HUES64 (cell line): ENCODE measurements at regions not wholly inside any gene's neighbourhood (a gene's known extent, or its start where the extent isn't known, plus 50 kb on each side); places are given as distances from the start of the nearest gene placed in this dataset.

Source experiments
- H3K27ac ChIP-seq: 2 replicates; pipeline ENCODE4 v1.7.0; 2013; ENCODE audit warnings: low read depth, low read length, inconsistent platforms
- H3K27me3 ChIP-seq: 2 replicates; pipeline ENCODE4 v1.6.1; 2013; ENCODE audit warnings: mild to moderate bottlenecking, low read length; ENCODE audit not compliant: insufficient read depth
- H3K36me3 ChIP-seq: 2 replicates; pipeline ENCODE4 v1.6.1; 2013; ENCODE audit warnings: mild to moderate bottlenecking, low read length; ENCODE audit not compliant: insufficient read depth
- H3K4me1 ChIP-seq: 2 replicates; pipeline ENCODE4 v1.6.1; 2013; ENCODE audit warnings: mild to moderate bottlenecking, low read length, moderate library complexity; ENCODE audit not compliant: insufficient read depth
- H3K4me3 ChIP-seq: 2 replicates; pipeline ENCODE4 v1.5.1; 2013; ENCODE audit warnings: mild to moderate bottlenecking, low read length, moderate library complexity
- H3K9ac ChIP-seq: 2 replicates; pipeline ENCODE4 v1.6.1; 2013; ENCODE audit warnings: mild to moderate bottlenecking, low read depth, low read length
- H3K9me3 ChIP-seq: 2 replicates; pipeline ENCODE4 v1.6.1; 2013; ENCODE audit warnings: low read depth, low read length; ENCODE audit not compliant: insufficient read depth
- WGBS: fragments of 150-250, 120-280 bp; methylation state at CpG from one replicate; pipeline ENCODE4 v1.1.7; 2013; ENCODE audit warnings: missing lambda C conversion rate; 5-methylcytosine and 5-hydroxymethylcytosine counted together

DNA sequence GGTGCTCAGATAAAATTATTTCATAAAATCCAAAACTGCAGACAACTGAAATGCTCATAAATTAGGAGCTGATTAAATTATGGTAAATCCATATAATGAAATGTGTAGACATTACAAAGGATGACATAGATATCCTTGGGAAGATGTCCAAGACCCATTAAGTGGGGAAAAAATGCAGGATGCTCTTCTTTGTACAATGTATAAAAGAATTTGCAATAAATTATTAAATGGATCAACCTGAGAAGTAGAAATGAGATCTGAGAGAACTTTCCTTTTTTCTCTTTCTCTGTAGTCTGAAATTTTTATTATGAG, 336.4 kb upstream of the E2F7 start:
- Histone ChIP-seq H3K27me3 (no peaks in the 10 kb centered on the region), H3K9me3 (no peaks in the 10 kb centered on the region), H3K4me1 (0 out of 2 replicates have a peak, but pooled peaks cover 4% of the 10 kb centered on the region), H3K9ac (no peak overlapping the region), H3K4me3 (no peak overlapping the region), H3K27ac (no peak overlapping the region), H3K36me3 (no peaks in the 10 kb centered on the region)

DNA sequence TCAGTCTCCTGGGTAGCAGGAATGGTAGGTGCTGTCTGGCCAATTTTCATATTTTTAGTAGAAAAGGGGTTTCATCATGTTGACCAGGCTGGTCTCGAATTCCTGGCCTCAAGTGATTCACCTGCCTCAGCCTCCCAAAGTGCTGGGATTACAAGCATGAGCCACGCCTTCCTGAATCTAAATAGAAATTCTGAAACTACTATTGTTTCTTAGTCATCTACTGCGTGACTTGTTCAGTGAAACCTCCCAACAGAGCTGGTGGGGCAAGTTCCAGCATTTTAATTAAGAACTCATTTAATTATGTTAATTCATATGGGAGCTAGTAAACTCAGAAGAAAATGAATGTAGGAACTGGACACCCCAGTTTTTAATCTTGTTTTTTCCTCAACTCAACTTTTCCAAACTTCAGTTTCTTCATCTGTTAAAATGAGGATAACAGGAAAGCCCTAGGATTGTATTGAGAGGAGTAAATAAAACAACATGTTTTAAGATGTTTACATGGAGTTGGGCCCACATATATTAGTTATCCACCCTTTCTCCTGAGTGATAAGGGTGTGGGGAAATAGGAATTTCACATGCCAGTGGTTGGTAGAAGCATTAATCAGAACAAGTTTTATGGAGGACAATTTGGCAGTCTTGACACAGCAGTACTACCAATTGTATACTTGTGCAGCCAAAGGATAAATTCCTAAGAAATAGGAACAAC, 335.8 kb upstream of the E2F7 start:
- Histone ChIP-seq H3K36me3 (no peaks in the 10 kb centered on the region), H3K9ac (no peak overlapping the region), H3K4me1 (0 out of 2 replicates have a peak, but pooled peaks cover 4% of the 10 kb centered on the region), H3K4me3 (no peak overlapping the region), H3K27me3 (no peaks in the 10 kb centered on the region), H3K9me3 (no peaks in the 10 kb centered on the region), H3K27ac (no peak overlapping the region)
- WGBS: 89% methylated on average over 3 of the region's 3 CpGs

DNA sequence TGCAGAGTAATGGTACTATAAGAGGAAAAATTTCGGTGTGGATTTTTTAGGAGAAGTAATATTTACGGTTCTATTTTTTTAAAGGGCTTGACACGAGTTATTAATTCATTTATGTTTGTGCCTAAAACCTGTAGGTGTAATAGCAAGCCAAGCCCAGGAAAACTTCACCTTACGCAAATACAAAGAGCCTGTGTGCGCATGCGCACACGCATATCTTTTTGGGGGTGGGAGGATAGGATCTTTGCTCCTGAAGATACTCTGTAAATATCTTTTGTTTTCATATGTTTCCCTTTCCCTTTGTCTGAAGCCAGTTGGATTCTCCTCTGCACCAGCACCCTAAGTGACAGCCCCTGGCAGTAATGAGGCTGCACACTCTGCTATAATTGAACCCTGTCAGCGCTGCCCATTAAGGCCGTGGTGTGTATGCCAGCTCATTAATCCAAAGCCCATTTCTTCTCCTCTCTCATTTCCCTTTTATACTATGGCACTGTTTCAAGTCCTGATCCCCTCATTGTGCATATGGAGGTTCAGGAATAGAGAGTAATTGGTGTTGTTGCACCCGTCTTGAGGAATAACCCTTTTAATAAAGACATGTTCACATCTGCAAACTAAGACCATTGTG, 327.2 kb upstream of the E2F7 start:
- no peak overlapping the region for H3K4me3 ChIP-seq
- H3K4me1 ChIP-seq: no peaks in the 10 kb centered on the region
- no peaks in the 10 kb centered on the region for H3K27me3 ChIP-seq
- no peaks in the 10 kb centered on the region for H3K36me3 ChIP-seq
- no peaks in the 10 kb centered on the region for H3K9me3 ChIP-seq
- H3K9ac ChIP-seq: no peak overlapping the region
- H3K27ac ChIP-seq: no peak overlapping the region
- WGBS: 97% methylated on average over 9 of the region's 10 CpGs

DNA sequence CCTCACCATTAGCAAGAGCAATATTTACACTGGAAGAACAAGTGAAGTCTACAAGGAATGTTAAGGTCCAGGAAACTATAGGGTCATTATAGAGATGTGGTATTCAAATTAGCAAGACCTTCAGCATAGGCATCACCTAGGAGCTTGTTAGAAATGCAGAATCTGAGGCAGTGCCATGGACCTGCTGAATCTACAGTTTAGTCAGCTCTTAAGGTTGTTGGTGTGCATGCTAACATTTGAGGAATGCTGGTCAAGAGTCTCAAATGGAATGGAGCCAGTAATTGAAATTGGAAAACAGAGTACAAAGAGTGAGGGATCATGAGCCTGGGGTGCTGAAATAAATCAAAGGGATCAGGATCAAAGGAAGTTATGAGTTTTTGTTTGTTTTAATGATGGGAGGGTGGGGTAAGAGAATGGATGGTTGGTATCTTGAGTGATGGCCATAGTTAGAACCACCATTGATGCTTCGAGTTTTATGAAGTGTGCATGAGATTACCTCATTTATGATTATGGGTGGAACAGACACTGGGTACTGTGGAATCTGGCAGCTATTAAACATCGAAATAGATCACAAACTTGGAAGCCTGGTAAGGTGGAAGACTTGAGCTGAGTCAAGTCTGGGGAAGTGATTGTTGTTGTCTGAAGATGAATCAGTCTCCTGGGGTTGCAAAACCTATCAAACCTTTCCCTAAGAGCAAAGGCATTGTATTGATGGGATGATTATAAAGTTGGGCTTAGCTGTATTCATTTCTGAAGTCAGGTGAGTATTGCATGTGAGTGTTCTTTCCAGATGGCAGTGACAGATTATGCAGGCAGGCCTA, 323.3 kb upstream of the E2F7 start:
- H3K36me3 ChIP-seq: no peaks in the 10 kb centered on the region
- no peaks in the 10 kb centered on the region for H3K9me3 ChIP-seq
- 98% methylated on average over 2 of the region's 2 CpGs for WGBS
- H3K9ac ChIP-seq: no peak overlapping the region
- H3K4me1 ChIP-seq: peaks cover 7% of the 10 kb centered on the region; the same call in 1 of the 2 replicates
- no peak overlapping the region for H3K4me3 ChIP-seq
- H3K27ac ChIP-seq: no peak overlapping the region
- H3K27me3 ChIP-seq: no peaks in the 10 kb centered on the region

DNA sequence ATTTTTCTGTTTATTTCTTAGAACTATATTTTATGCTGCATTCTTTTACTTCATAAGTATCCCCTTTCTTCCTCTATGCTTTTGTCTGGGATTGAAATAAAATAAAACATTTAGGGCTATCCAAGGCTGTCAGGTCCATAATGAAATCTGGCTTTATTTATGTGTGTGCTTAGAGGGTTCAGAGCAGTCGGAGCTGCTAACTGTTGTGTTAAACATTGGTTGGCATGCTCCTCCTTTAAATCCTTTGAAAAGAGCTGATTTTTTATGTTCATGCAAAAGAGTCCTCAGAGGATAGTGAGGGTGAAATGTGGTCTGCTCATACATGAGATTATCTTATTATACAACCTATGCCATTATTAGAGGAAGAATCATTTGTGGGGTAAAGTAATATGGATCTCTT, 322.3 kb upstream of the E2F7 start:
- peaks cover 7% of the 10 kb centered on the region; the same call in 1 of the 2 replicates for H3K4me1 ChIP-seq
- no peak overlapping the region for H3K27ac ChIP-seq
- no peaks in the 10 kb centered on the region for H3K9me3 ChIP-seq
- H3K36me3 ChIP-seq: no peaks in the 10 kb centered on the region
- whole genome bisulfite sequencing: 92% methylated on average over 1 of the region's 1 CpG
- no peak overlapping the region for H3K9ac ChIP-seq
- H3K4me3 ChIP-seq: no peak overlapping the region
- H3K27me3 ChIP-seq: no peaks in the 10 kb centered on the region

DNA sequence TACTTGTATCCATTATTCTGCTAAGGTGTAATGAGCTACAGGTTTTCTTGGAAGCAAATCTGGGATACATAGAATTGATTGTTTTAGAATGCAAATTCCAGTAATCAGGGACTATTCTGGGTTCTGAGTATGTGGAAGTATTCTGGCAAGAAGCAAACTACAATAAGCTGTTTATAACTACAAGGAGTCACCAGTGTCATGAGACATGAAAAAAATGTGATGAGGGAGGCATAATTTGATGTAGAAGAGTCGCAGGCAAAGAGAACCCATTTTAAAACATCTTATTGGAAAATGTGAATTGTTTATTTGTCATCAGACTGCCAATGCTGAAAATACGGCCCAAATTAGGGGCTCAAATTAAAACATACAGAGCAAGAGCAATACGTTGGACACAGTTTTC, 321.8 kb upstream of the E2F7 start:
- H3K4me3 ChIP-seq: no peak overlapping the region
- peaks cover 7% of the 10 kb centered on the region; the same call in 1 of the 2 replicates for H3K4me1 ChIP-seq
- H3K27ac ChIP-seq: no peak overlapping the region
- no peak overlapping the region for H3K9ac ChIP-seq
- 67% methylated on average over 3 of the region's 3 CpGs for WGBS
- H3K9me3 ChIP-seq: no peaks in the 10 kb centered on the region
- H3K27me3 ChIP-seq: no peaks in the 10 kb centered on the region
- H3K36me3 ChIP-seq: no peaks in the 10 kb centered on the region

- Histone ChIP-seq H3K27me3 (no peaks in the 10 kb centered on the region), H3K36me3 (no peaks in the 10 kb centered on the region), H3K27ac (no peak overlapping the region), H3K4me3 (no peak overlapping the region), H3K9me3 (no peaks in the 10 kb centered on the region), H3K9ac (no peak overlapping the region), H3K4me1 (peaks cover 7% of the 10 kb centered on the region; the same call in 1 of the 2 replicates)
- 95% methylated on average over 2 of the region's 3 CpGs for WGBS
Observed at GRCh38 chr12:77384941-77385340, 319.6 kb upstream of the E2F7 start.

DNA sequence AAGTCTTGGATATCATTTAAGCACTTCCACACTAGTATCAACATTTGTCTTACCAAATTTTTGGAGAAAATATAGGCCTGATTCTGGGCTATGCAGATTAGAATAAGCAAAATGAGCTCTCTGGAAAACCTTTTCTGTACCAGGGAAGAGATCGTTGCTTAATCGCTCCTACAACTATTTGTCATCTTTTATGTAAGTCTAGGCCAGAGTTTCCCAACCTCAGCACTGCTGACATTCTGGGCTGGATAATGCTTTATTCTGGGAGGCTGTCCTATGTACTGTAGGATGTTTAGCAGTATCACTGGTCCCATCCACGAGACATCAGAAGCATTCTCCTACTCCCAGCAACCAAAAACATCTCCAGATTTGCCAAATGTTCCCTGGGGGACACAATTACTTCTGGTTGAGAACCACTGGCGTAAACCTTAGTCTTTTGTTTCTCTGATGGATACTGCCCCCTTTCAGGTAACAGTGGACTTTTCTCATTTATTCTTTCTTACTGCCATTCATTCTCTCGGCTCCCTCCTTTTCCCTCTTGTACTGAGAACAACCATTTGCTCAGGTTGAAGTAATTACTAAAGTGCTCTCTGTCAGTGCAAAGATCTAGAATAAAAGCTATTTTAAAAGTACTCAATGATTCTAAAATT, 316.9 kb upstream of the E2F7 start:
- Histone ChIP-seq H3K4me3 (no peak overlapping the region), H3K27me3 (no peaks in the 10 kb centered on the region), H3K27ac (no peak overlapping the region), H3K36me3 (no peaks in the 10 kb centered on the region), H3K9ac (no peak overlapping the region), H3K9me3 (no peaks in the 10 kb centered on the region), H3K4me1 (peaks cover 7% of the 10 kb centered on the region; the same call in 1 of the 2 replicates)
- WGBS: 85% methylated on average over 5 of the region's 5 CpGs

GRCh38 chr12:77377622-77378021, 312.3 kb upstream of the E2F7 start:
- Histone ChIP-seq H3K4me1 (no peaks in the 10 kb centered on the region), H3K9me3 (no peaks in the 10 kb centered on the region), H3K36me3 (no peaks in the 10 kb centered on the region), H3K27me3 (no peaks in the 10 kb centered on the region), H3K4me3 (no peak overlapping the region), H3K9ac (no peak overlapping the region), H3K27ac (no peak overlapping the region)
- WGBS: 94% methylated on average over 6 of the region's 6 CpGs

GRCh38 chr12:77377116-77377515, 311.7 kb upstream of the E2F7 start:
- Histone ChIP-seq H3K27me3 (no peaks in the 10 kb centered on the region), H3K27ac (no peak overlapping the region), H3K4me1 (no peaks in the 10 kb centered on the region), H3K9me3 (no peaks in the 10 kb centered on the region), H3K36me3 (no peaks in the 10 kb centered on the region), H3K4me3 (no peak overlapping the region), H3K9ac (no peak overlapping the region)
- 84% methylated on average over 1 of the region's 1 CpG for whole genome bisulfite sequencing

- Histone ChIP-seq H3K4me1 (no peaks in the 10 kb centered on the region), H3K9ac (no peak overlapping the region), H3K36me3 (no peaks in the 10 kb centered on the region), H3K27ac (no peak overlapping the region), H3K9me3 (no peaks in the 10 kb centered on the region), H3K27me3 (no peaks in the 10 kb centered on the region), H3K4me3 (no peak overlapping the region)
- WGBS: 94% methylated on average over 1 of the region's 1 CpG
Observed at GRCh38 chr12:77374673-77375072, 309.3 kb upstream of the E2F7 start.
